Endothelial cell of umbilical vein (primary cell): ENCODE measurements at regions not wholly inside any gene's neighbourhood (a gene's known extent, or its start where the extent isn't known, plus 50 kb on each side); places are given as distances from the start of the nearest gene placed in this dataset.

Experiments used
- BruUV-seq: library from RNA; stranded (reverse); fragments of 400-500 nt; replicated peaks from 2 replicates; lab custom pipeline; 2021; lab: Mats Ljungman, UMichigan
- CTCF ChIA-PET: fragments of 300-600, 350-600 bp; sonication (Branson Sonifier 250); formaldehyde crosslinking; loops from one replicate; lab custom pipeline; 2021; ENCODE audit warnings: antibody characterized with exemption, inconsistent platforms; lab: Charles Lee
- POLR2A ChIA-PET: fragments of 300-600, 350-600 bp; sonication (Branson Sonifier 250); formaldehyde crosslinking; loops from one replicate; lab custom pipeline; 2021; ENCODE audit warnings: antibody characterized with exemption, inconsistent platforms; lab: Charles Lee
- DNase-seq: peaks from one replicate; pipeline ENCODE4 v3.0.0-alpha.2; 2011; ENCODE audit warnings: low read depth, low spot score
- FAIRE-seq: peaks from 2 replicates; lab custom pipeline; 2011; peaks lifted over from hg19 to GRCh38; lab: Jason Lieb, UNC
- H2AFZ ChIP-seq: 2 replicates; pipeline ENCODE4 v1.6.0; 2012; ENCODE audit warnings: low read depth, low read length, control low read depth, inconsistent platforms
- H3K27ac ChIP-seq: 2 replicates; pipeline ENCODE4 v1.5.1; 2011; ENCODE audit warnings: low read depth, mild to moderate bottlenecking, control low read depth, low read length, moderate library complexity; ENCODE audit not compliant: insufficient read depth
- H3K27me3 ChIP-seq, 2 experiments: 2 replicates each; pipeline versions ENCODE4 v1.6.0 to v1.6.1; 2011; ENCODE audit warnings: low read length in 2 of 2, mixed read lengths in 1 of 2; ENCODE audit not compliant: control insufficient read depth in 2 of 2, insufficient read depth in 2 of 2
- H3K36me3 ChIP-seq, 2 experiments: 2 replicates in 1 of 2; 3 replicates in 1 of 2; pipeline ENCODE4 v1.5.1; 2011; ENCODE audit warnings: low read length in 2 of 2, mild to moderate bottlenecking in 1 of 2, moderate library complexity in 1 of 2; ENCODE audit not compliant: control insufficient read depth in 2 of 2, insufficient read depth in 2 of 2; ENCODE audit errors: extremely low read depth in 1 of 2
- H3K4me1 ChIP-seq: 3 replicates; pipeline ENCODE4 v1.5.1; 2011; ENCODE audit warnings: mild to moderate bottlenecking, low read length; ENCODE audit not compliant: control insufficient read depth, insufficient read depth; ENCODE audit errors: extremely low read depth
- H3K4me2 ChIP-seq: 2 replicates; pipeline ENCODE4 v1.6.1; 2011; ENCODE audit warnings: low read length, control low read depth, mixed read lengths; ENCODE audit not compliant: insufficient read depth
- H3K4me3 ChIP-seq, 3 experiments: fragments of 200-600 bp in 1 of 3; sonication (generic), shearing (Covaris generic) in 1 of 3; replicated peaks in 1 of 3; 2 replicates each; pipeline ENCODE4 v1.5.1; 2011 to 2016; ENCODE audit warnings: control low read depth in 3 of 3, low read length in 3 of 3, mild to moderate bottlenecking in 2 of 3, inconsistent platforms in 1 of 3, low read depth in 1 of 3, moderate library complexity in 1 of 3; ENCODE audit not compliant: insufficient read depth in 1 of 3
- H3K79me2 ChIP-seq: 2 replicates; pipeline ENCODE4 v1.6.0; 2012; ENCODE audit warnings: low read length, inconsistent platforms; ENCODE audit not compliant: control insufficient read depth, insufficient read depth
- H3K9ac ChIP-seq: replicated peaks from 2 replicates; pipeline ENCODE3; 2011; ENCODE audit warnings: low read length, control low read depth; ENCODE audit not compliant: insufficient read depth; ENCODE audit errors: extremely low read depth
- H3K9me1 ChIP-seq: replicated peaks from 3 replicates; pipeline ENCODE4 v1.6.0; 2011; ENCODE audit warnings: mild to moderate bottlenecking, low read length; ENCODE audit not compliant: control insufficient read depth, insufficient read depth; ENCODE audit errors: extremely low read depth
- H3K9me3 ChIP-seq: replicated peaks from 2 replicates; pipeline ENCODE4 v1.5.1; 2012; ENCODE audit warnings: low read length, inconsistent platforms; ENCODE audit not compliant: control insufficient read depth, insufficient read depth
- H4K20me1 ChIP-seq: replicated peaks from 2 replicates; pipeline ENCODE3; 2011; ENCODE audit warnings: mild to moderate bottlenecking, low read length; ENCODE audit not compliant: control insufficient read depth, insufficient read depth; ENCODE audit errors: extremely low read depth
- CTCF ChIP-seq, 2 donors: IDR thresholded peaks; 1 replicate in 1 of 2; 2 replicates in 1 of 2; pipeline ENCODE4 v1.5.1; 2011; ENCODE audit warnings: low read length in 2 of 2, mild to moderate bottlenecking in 2 of 2, moderate library complexity in 2 of 2, control low read depth in 1 of 2, inconsistent platforms in 1 of 2, low read depth in 1 of 2; ENCODE audit not compliant: insufficient read depth in 1 of 2; ENCODE audit errors: extremely low read depth in 1 of 2
- EZH2 ChIP-seq: IDR thresholded peaks from 2 replicates; pipeline ENCODE4 v1.6.1; 2012; ENCODE audit warnings: borderline replicate concordance, low read depth, mild to moderate bottlenecking, moderate library complexity, low read length, inconsistent platforms; ENCODE audit not compliant: severe bottlenecking
- FOS ChIP-seq: IDR thresholded peaks from 2 replicates; pipeline ENCODE4 v1.6.1; 2011; ENCODE audit warnings: mild to moderate bottlenecking, low read length, moderate library complexity, borderline replicate concordance; ENCODE audit not compliant: insufficient read depth
- GATA2 ChIP-seq: IDR thresholded peaks from 2 replicates; pipeline ENCODE4 v1.7.0; 2011; ENCODE audit warnings: low read depth, mild to moderate bottlenecking, moderate library complexity, mixed read lengths, low read length; ENCODE audit not compliant: insufficient read length, insufficient read depth
- JUN ChIP-seq: IDR thresholded peaks from 2 replicates; pipeline ENCODE4 v1.6.1; 2011; ENCODE audit warnings: borderline replicate concordance, low read depth; ENCODE audit not compliant: insufficient read length, insufficient read depth
- MYC ChIP-seq: IDR thresholded peaks from one replicate; pipeline ENCODE4 v1.6.1; 2011; ENCODE audit warnings: mild to moderate bottlenecking, low read depth, low read length
- POLR2A ChIP-seq: IDR thresholded peaks from 2 replicates; pipeline ENCODE4 v1.6.1; 2012; ENCODE audit warnings: low read depth, mild to moderate bottlenecking, control low read depth, low read length
- POLR2AphosphoS5 ChIP-seq: IDR thresholded peaks from 2 replicates; pipeline ENCODE4 v1.6.1; 2012; ENCODE audit warnings: low read depth, mild to moderate bottlenecking, control low read depth, low read length, moderate library complexity; ENCODE audit not compliant: insufficient read depth
- dilution Hi-C: fragments of 300-500 bp; cut with MboI; formaldehyde crosslinking; loops from one replicate; pipeline ENCODE4 v1.15.0; 2019; ENCODE audit warnings: low sequenced_read_pairs; ENCODE audit not compliant: extremely low pct_ligation_motif_present
- intact Hi-C: fragments of 100-400 bp; cut with micrococcal nuclease; formaldehyde crosslinking; loops from one replicate; pipeline ENCODE4 v1.10.0; 2022
- TF ChIP-seq, protein P1 (sequence below): IDR thresholded peaks from 2 replicates; pipeline ENCODE4 v1.6.1; 2011; ENCODE audit not compliant: insufficient read depth, insufficient read length

DNA sequence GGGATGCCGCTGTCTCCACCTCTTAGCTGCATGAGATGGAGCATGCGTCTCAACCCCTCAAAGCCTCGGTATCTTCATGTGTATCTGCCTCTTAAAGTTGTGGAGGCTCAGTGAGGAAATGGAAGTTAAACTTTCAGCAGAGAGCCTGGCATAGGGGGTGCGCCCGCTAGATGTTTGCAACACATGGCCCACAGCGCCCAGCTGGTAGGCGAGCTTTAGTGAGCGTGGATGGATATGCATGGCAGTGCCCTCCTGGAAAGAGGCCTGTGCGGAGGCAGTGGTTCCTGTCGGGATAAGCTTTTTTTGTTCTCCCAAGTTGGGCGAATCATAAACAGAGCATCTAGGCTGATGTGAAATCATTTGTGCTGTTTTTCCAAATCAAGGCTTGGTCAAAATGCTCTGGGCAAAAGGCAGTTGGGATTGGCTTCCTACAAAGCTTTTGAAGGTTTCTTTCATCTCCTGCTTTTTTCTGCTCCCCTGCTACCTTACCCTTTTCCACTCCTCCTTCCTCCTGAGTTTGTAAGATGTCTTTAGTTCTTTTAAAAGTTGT is 272.4 kb upstream of the TPM1 start:
- no peaks in the 10 kb centered on the region for H3K36me3 ChIP-seq
- no peaks in the 10 kb centered on the region for H3K9me1 ChIP-seq
- dilution Hi-C loops (no loop called here), intact Hi-C loops (no loop called here)
- no peaks in the 10 kb centered on the region for H3K9me3 ChIP-seq
- no peak overlapping the region for H3K4me3 ChIP-seq
- H3K79me2 ChIP-seq: no peaks in the 10 kb centered on the region
- no peak overlapping the region for H2AFZ ChIP-seq
- no peaks in the 10 kb centered on the region for H4K20me1 ChIP-seq
- ChIA-PET CTCF (interaction anchor here (2.1 kb wide), 1 partner anchor 28 kb away, joined by 7 read pairs; no protein-coding TSS in a partner anchor), POLR2A (no interaction called here)
- no peak overlapping the region for H3K4me2 ChIP-seq
- FAIRE-seq: no peak
- TF ChIP-seq MYC (no peak), EZH2 (no peak), CTCF (IDR thresholded peaks at IDR 0.05; ENCODE audit: extremely low read depth in 1 of 2, insufficient read depth in 1 of 2, low read depth in 1 of 2, low read length in 2 of 2) (no peak), GATA2 (no peak), FOS (no peak), POLR2AphosphoS5 (no peak), POLR2A (no peak), JUN (no peak)
- TF ChIP-seq, protein P1, sequence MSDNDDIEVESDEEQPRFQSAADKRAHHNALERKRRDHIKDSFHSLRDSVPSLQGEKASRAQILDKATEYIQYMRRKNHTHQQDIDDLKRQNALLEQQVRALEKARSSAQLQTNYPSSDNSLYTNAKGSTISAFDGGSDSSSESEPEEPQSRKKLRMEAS: no peak
- H3K27me3 ChIP-seq: peaks cover 0 to 3% of the 10 kb centered on the region in 2 experiments
- BruUV-seq: no TSS peak
- no peaks in the 10 kb centered on the region for H3K4me1 ChIP-seq
- H3K27ac ChIP-seq: no peak overlapping the region
- no peak overlapping the region for H3K9ac ChIP-seq
- no peak for DNase-seq
